GM19023 (cell line): ENCODE measurements at regions not wholly inside any gene's neighbourhood (a gene's known extent, or its start where the extent isn't known, plus 50 kb on each side); places are given as distances from the start of the nearest gene placed in this dataset.

Source experiments
- ATAC-seq: cut with Tn5 transposase; IDR thresholded peaks from one replicate; pipeline ENCODE4 v1.9.1; 2021; ENCODE audit warnings: mild to moderate bottlenecking, moderate library complexity; ENCODE audit not compliant: unreplicated experiment

- no peak for ATAC-seq
These were observed 137.0 kb upstream of the LIPC start for GRCh38 chr15:58294681-58295254.

GRCh38 chr15:58295637-58296215, 136.1 kb upstream of the LIPC start:
- no peak for ATAC-seq

- no peak for ATAC-seq
These were observed 135.5 kb upstream of the LIPC start for GRCh38 chr15:58296276-58296675.

- ATAC-seq: no peak
These were observed 134.2 kb upstream of the LIPC start for GRCh38 chr15:58297639-58298038.

GRCh38 chr15:58298879-58299850, 132.6 kb upstream of the LIPC start:
- ATAC-seq: no peak

- ATAC-seq: no peak
These were observed 129.0 kb upstream of the LIPC start for GRCh38 chr15:58302832-58303231.

GRCh38 chr15:58303236-58303635, 128.6 kb upstream of the LIPC start:
- ATAC-seq: no peak

GRCh38 chr15:58306591-58307312, 125.0 kb upstream of the LIPC start:
- ATAC-seq: no peak

- no peak for ATAC-seq
These were observed 124.4 kb upstream of the LIPC start for GRCh38 chr15:58307313-58307961.

GRCh38 chr15:58308742-58309355, 122.9 kb upstream of the LIPC start:
- ATAC-seq: no peak

- ATAC-seq: no peak
These were observed 121.5 kb upstream of the LIPC start for GRCh38 chr15:58309963-58310928.

GRCh38 chr15:58311556-58311955, 120.2 kb upstream of the LIPC start:
- ATAC-seq: no peak

GRCh38 chr15:58312031-58312430, 119.8 kb upstream of the LIPC start:
- ATAC-seq: no peak

- no peak for ATAC-seq
These were observed 118.5 kb upstream of the LIPC start for GRCh38 chr15:58313304-58313703.

GRCh38 chr15:58313810-58314592, 117.8 kb upstream of the LIPC start:
- no peak for ATAC-seq

GRCh38 chr15:58314593-58315216, 117.1 kb upstream of the LIPC start:
- ATAC-seq: no peak

- ATAC-seq: no peak
These were observed 113.3 kb upstream of the LIPC start for GRCh38 chr15:58318517-58318916.

GRCh38 chr15:58321034-58321433, 110.8 kb upstream of the LIPC start:
- no peak for ATAC-seq
